Activated CD4-positive, alpha-beta T cell treated with anti-CD3 and anti-CD28 coated beads, Interleukin-2, amount 50 U/mL, for 4 hours (primary cell): ENCODE measurements at regions not wholly inside any gene's neighbourhood (a gene's known extent, or its start where the extent isn't known, plus 50 kb on each side); places are given as distances from the start of the nearest gene placed in this dataset.
"Not testable (repeated sequence)": the region's sequence is repeated elsewhere in the genome, so short reads cannot be mapped to it uniquely, and the experiment has no call there.

ENCODE experiments used
- DNase-seq, 2 experiments: peaks; one replicate each; pipeline ENCODE4 v3.0.0-alpha.2; 2020

DNA sequence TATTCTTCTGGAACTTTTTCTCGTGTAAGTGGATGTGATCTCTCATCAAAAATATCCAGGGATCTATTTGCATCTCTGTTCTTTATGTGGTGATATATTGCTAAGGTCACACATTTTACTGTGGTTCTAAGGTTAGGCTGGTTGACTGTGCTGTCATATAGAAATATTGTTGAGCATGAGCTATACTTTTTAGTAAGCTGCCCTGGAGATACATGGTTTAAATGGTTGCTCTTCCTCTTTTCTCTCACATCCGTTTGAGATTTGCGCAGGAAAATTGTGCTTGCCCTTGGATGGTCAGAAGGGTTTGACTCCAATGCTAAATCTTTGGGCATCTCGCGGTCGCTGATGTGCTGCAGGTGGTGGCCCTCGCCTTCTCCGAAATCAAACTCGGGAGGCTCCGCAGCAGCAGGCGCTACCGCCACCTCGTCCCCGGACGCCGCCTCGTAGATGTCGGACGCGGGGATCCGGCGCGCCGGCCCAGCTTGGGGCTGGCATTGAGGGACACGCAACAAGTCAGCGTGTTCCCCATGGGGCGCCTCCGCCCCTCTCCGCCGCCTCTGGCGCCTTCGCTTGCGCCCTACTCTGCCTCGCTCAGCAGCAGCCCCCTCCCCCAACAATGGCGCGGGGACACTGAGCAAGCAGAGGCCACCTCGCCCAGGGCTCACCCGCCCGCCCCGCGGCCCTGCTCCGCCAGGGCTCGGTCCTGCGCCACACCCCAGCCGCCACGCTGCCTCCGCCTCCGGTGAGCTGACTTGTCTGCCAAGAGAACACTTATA lies 154.5 kb downstream of the MSN start:
- peak; percentile 32 to 39 for DNase-seq

DNA sequence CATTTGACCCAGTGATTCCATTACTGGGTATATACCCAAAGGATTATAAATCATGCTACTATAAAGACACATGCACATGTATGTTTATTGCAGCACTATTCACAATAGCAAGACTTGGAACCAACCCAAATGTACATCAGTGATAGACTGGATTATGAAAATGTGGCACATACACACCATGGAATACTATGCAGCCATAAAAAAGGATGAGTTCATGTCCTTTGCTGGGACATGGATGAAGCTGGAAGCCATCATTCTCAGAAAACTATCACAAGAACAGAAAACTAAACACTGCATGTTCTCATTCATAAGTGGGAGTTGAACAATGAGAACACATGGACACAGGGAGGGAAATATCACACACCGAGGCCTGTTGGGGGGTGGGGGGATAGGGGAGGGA lies 152.5 kb downstream of the MSN start:
- not testable (repeated sequence) for DNase-seq

DNA sequence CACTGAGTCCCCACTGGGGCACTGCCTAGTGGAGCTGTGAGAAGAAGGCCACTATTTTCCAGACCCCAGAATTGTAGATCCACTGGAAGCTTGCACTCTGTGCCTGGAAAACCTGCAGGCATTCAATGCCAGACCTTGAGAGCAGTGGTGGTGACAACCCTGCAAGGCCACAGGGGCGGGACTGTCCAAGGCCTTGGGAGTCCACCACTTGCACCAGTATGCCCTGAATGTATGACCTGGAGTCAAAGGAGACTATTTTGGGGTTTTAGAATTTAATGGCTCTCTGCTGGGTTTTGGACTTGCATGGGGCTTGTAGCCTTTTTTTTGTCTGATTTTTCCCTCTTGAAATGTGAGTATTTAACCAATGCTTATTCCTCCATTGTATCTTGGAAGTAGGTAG lies 145.8 kb downstream of the MSN start:
- no peak for DNase-seq

DNA sequence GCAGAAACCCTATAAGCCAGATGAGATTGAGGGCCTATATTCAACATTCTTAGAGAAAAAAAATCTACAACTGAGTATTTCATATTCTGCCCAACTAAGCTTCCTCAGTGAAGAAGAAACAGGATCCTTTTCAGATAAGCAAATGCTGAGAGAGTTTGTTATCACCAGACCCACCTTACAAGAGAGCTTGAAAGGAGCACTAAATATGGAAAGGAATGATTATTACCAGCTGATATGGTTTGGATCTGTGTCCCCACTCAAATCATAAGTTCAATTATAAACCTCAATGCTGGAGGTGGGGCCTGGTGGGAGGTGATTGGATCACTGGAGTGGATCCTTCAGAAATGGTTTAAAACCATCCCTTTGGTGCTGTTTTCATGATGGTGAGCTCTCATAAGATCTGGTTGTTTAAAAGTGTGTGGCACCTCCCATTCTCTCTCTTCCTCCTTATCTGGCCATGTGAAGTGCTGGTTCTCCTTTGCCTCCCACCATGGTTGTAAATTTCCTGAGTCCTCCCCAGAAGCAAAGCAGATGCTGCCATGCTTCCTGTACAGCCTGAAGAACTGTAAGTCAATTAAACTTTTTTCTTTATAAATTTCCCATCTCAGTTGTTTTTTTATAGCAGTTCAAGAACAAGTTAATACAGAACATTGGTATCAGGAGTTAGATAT lies 144.2 kb downstream of the MSN start:
- DNase-seq: no peak
